GM20431 (cell line): ENCODE measurements at regions not wholly inside any gene's neighbourhood (a gene's known extent, or its start where the extent isn't known, plus 50 kb on each side); places are given as distances from the start of the nearest gene placed in this dataset.

Source experiments
- in situ Hi-C: fragments of 300-500 bp; cut with MseI, MboI; formaldehyde crosslinking; loops from one replicate; pipeline ENCODE4 v1.15.0; 2020; ENCODE audit warnings: low sequenced_read_pairs; ENCODE audit not compliant: unreplicated experiment

GRCh38 chr13:97712770-97713169 is 240.7 kb upstream of the IPO5 start:
- in situ Hi-C loops, result no loop called here

- in situ Hi-C loops, result no loop called here
Observed at GRCh38 chr13:97715763-97716162, 237.7 kb upstream of the IPO5 start.

GRCh38 chr13:97716746-97717145 is 236.7 kb upstream of the IPO5 start:
- in situ Hi-C loops, result no loop called here

- in situ Hi-C loops, result no loop called here
Observed at GRCh38 chr13:97719736-97720135, 233.7 kb upstream of the IPO5 start.

GRCh38 chr13:97720896-97721295 is 232.6 kb upstream of the IPO5 start:
- in situ Hi-C loops, result no loop called here

DNA sequence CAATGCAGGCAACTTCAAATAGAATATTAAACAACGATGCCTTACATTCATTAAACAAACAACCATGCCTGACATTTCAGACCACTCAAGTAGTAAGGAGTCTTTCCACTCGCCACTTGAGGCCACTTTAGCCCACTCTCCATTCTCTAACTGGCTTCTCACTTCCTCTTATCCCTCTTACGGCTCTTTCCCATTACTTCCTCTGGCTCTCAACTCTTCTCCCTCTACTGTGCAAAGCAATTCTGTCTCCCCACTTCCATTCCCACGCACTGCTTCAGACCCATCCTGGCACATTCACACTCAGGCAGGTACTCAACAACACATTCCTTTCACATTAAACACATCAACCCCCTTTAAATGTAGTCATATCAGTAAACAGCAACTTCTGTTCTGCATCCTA is 229.8 kb upstream of the IPO5 start:
- in situ Hi-C loops, result no loop called here

- in situ Hi-C loops, result no loop called here
Observed at GRCh38 chr13:97724450-97724849, 229.0 kb upstream of the IPO5 start.

DNA sequence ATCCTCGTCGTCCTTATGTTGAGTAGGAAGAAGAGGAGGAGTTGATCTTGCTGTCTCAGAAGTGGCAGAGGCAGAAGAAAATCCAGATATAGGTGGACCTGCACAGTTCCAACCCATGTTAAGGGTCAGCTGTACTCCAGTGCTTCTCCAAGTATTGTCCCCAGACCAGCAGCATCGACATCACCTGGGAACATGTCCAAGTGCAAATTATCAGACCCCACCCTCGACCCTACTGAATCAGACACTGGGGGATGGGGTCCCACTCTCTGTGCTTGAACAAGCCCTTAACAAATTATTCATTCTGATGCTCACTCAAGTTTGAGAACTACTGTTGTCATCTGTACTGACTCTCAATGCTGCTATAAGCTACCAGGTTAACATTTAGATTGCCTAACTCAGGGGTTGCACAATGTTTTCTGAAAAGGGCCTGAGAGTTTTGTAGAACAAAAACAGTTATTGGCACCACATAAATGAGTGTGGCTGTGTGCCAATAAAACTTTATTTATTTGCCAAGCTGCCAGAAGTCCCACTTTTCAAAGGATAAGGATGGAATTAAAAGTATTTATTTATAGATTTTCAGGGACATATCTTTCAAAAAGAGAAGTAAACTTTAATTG is 226.7 kb upstream of the IPO5 start:
- in situ Hi-C loops, result no loop called here

DNA sequence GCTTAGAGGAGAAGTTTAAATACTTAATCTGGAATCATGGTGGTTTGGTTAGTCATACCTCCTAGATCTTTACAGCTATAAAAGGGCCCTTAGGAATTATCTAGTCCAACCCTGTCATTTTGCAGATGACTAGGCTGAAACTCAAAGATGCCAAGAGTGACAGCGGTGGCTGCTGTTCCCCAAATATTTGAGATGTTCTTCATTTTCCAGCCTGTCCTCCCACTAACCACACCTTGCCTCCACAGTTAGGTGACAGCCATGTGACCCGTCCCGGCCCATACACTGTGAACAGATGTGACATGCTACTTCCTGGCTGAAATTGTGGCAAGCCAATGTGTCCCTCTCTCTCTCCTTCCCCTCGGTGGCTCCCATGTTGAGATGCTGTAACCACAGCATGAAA is 225.5 kb upstream of the IPO5 start:
- in situ Hi-C loops, result no loop called here

DNA sequence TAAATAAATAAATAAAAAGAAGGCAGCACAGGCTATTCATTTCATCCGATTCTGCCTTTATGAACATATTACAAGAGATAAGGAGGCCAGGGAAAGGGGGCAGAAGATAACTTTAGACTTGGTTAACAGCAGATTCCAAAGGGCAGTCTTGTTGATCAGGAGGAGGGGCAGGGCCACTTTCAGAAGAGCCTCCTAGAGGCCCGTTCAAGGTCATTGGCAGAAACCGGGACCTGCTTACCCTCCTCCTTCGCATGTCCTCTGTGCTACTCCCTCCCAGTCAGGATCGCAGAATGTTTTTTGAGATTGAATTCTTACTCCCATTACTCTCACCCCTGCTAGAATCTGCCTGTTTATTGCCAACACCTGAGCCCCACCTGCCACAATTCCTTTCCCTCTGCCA is 217.0 kb upstream of the IPO5 start:
- in situ Hi-C loops, result no loop called here

DNA sequence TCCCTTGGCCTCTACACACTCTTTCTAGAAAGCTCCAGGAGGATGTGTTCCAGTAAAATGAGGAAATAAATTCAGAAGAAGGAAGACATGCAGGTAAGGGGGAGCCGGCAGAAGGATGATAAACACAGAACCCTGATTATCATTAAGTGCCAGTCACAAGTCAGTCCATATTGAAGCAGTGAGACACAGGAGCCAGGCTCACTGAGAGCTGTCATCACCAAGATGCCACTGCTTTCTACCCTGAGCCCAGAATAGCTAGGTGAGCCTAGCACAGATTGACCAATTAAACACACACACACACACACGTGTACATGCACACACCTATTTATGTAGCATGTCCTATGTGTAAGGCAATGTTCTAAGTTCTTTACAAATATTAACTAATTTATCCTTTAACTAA is 211.4 kb upstream of the IPO5 start:
- in situ Hi-C loops, result no loop called here

GRCh38 chr13:97743938-97744337 is 209.5 kb upstream of the IPO5 start:
- in situ Hi-C loops, result no loop called here

GRCh38 chr13:97746649-97747048 is 206.8 kb upstream of the IPO5 start:
- in situ Hi-C loops, result no loop called here

GRCh38 chr13:97749174-97749573 is 204.3 kb upstream of the IPO5 start:
- in situ Hi-C loops, result no loop called here

DNA sequence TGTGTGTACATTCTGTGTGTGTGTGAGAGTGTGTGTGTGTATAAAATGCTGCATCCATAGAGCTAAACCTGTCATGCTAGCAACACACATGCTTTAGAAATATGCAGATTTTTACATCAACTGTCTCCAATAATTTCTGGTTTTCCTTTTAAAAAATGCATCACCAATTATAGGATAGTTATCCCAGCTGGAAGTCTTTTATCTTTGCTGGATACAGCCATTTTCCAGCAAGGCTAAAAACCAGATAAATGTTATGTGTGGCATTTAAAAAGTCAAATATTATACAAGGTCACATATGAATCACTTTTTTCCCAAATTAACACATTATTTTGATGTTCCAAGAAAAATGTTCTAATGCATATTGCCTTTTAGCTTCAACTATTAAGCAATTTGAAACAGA is 202.0 kb upstream of the IPO5 start:
- in situ Hi-C loops, result no loop called here

- in situ Hi-C loops, result no loop called here
Observed at GRCh38 chr13:97752961-97753668, 200.4 kb upstream of the IPO5 start.

- in situ Hi-C loops, result no loop called here
Observed at GRCh38 chr13:97753942-97754670, 199.4 kb upstream of the IPO5 start.

GRCh38 chr13:97757807-97758206 is 195.7 kb upstream of the IPO5 start:
- in situ Hi-C loops, result no loop called here

GRCh38 chr13:97758317-97758716 is 195.2 kb upstream of the IPO5 start:
- in situ Hi-C loops, result no loop called here

DNA sequence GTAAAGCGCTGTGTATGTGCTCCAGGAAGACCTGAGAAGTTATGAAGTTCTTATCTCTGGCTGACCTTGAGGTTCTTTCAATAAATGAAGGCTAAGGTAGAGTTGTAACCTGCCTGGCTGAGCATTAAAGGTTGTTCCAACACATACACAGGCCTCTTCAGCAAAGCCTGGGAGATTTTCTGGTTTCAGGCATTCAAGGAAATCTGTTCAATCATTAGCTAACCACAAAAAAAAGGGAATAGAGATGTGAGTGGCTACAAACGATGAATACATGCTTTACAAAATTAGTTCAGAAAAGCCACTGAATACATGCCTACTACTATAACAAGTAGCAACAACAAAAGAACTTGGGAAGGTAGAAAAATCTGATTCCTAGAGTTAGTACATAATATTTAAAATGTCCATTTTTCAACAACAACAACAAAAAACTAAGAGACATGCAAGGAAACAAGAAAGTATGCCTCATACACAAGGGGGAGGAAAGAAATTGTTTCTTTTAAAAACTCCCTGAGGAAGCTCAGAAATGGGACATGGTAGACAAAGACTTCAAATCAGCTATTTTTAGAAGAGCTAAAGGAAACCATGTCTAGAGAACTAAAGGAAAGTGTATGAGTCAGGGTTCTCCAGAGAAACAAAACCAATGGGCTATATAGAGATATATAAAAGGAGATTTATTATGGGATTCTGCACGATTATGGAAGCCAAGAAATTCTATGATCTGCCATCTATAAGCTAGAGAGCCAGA is 191.5 kb upstream of the IPO5 start:
- in situ Hi-C loops, result no loop called here

- in situ Hi-C loops, result no loop called here
Observed at GRCh38 chr13:97766749-97767148, 186.7 kb upstream of the IPO5 start.
